Breast epithelium (tissue), 3 donors: ENCODE measurements at regions not wholly inside any gene's neighbourhood (a gene's known extent, or its start where the extent isn't known, plus 50 kb on each side); places are given as distances from the start of the nearest gene placed in this dataset.

Experiments
- POLR2A ChIP-seq: fragments of 450-650 bp; IDR thresholded peaks from one replicate; pipeline ENCODE4 v1.6.1; 2016; ENCODE audit warnings: antibody characterized with exemption, mild to moderate bottlenecking, moderate library complexity
- POLR2AphosphoS5 ChIP-seq, 3 donors: sonication (generic); formaldehyde crosslinking; IDR thresholded peaks; one replicate each; pipeline ENCODE4 v1.6.1; 2017; ENCODE audit warnings: antibody characterized with exemption in 3 of 3
- TF ChIP-seq, protein P1 (sequence below), 3 donors: fragments of 450-650 bp; IDR thresholded peaks; one replicate each; pipeline ENCODE4 v1.5.1; 2016 to 2017; ENCODE audit warnings: antibody characterized with exemption in 3 of 3, mild to moderate bottlenecking in 3 of 3, moderate library complexity in 3 of 3

DNA sequence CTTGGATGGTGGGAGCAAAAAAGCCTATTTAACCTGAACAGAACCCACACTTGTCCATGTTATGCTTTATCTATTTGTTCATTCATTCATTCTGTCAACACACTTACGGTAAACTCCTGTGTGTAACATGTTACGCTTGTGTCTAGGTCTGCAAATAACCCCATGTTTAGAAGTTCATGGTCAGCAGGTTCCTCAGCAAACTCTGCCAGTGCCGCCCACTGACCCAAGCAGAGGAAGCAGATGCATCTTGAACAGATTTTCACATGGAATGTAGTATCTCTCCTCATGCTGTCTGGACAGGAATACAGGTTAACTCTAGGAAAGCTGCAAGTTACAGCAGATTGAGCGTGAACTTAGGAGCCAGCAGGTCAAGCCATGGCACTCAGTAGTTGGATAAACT is 213.7 kb upstream of the COPS8 start:
- TF ChIP-seq, protein P1, sequence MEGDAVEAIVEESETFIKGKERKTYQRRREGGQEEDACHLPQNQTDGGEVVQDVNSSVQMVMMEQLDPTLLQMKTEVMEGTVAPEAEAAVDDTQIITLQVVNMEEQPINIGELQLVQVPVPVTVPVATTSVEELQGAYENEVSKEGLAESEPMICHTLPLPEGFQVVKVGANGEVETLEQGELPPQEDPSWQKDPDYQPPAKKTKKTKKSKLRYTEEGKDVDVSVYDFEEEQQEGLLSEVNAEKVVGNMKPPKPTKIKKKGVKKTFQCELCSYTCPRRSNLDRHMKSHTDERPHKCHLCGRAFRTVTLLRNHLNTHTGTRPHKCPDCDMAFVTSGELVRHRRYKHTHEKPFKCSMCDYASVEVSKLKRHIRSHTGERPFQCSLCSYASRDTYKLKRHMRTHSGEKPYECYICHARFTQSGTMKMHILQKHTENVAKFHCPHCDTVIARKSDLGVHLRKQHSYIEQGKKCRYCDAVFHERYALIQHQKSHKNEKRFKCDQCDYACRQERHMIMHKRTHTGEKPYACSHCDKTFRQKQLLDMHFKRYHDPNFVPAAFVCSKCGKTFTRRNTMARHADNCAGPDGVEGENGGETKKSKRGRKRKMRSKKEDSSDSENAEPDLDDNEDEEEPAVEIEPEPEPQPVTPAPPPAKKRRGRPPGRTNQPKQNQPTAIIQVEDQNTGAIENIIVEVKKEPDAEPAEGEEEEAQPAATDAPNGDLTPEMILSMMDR (IDR thresholded peaks at IDR 0.05) = no peak
- TF ChIP-seq POLR2A = no peak
- no peak for TF ChIP-seq POLR2AphosphoS5 (IDR thresholded peaks at IDR 0.05)
